ENCODE measurements at regions not wholly inside any gene's neighbourhood (a gene's known extent, or its start where the extent isn't known, plus 50 kb on each side); places are given as distances from the start of the nearest gene placed in this dataset.

GRCh38 chr21:16577975-16578374 lies 848.2 kb downstream of the USP25 start:
- ATAC-seq (no peak), DNase-seq (no peak)
- intact Hi-C loops (cut with DNase I) = no loop called here
- TF ChIP-seq CTCF (IDR thresholded peaks at IDR 0.05) = no peak
- Histone ChIP-seq H3K27ac (no peak overlapping the region), H3K4me3 (no peak overlapping the region), H3K4me1 (peaks cover 4% of the 10 kb centered on the region), H3K9me3 (no peaks in the 10 kb centered on the region), H3K27me3 (no peaks in the 10 kb centered on the region), H3K36me3 (no peaks in the 10 kb centered on the region)

GRCh38 chr21:16578912-16579311 lies 849.1 kb downstream of the USP25 start:
- DNase-seq = no peak
- Histone ChIP-seq H3K4me1 (peaks cover 4% of the 10 kb centered on the region), H3K36me3 (no peaks in the 10 kb centered on the region), H3K4me3 (no peak overlapping the region), H3K27me3 (no peaks in the 10 kb centered on the region), H3K27ac (no peak overlapping the region), H3K9me3 (no peaks in the 10 kb centered on the region)
- no peak for ATAC-seq
- TF ChIP-seq CTCF (IDR thresholded peaks at IDR 0.05) = no peak
- intact Hi-C loops (cut with DNase I) = no loop called here

- Histone ChIP-seq H3K4me1 (peaks cover 4% of the 10 kb centered on the region), H3K36me3 (no peaks in the 10 kb centered on the region), H3K27ac (no peak overlapping the region), H3K4me3 (no peak overlapping the region), H3K9me3 (no peaks in the 10 kb centered on the region), H3K27me3 (no peaks in the 10 kb centered on the region)
- intact Hi-C loops (cut with DNase I) = no loop called here
- DNase-seq (no peak), ATAC-seq (no peak)
- TF ChIP-seq CTCF (IDR thresholded peaks at IDR 0.05) = no peak
Measured at GRCh38 chr21:16579538-16579937, 849.8 kb downstream of the USP25 start.

GRCh38 chr21:16580661-16581060 lies 850.9 kb downstream of the USP25 start:
- no peak overlapping the region for H3K27ac ChIP-seq

GRCh38 chr21:16583556-16583955 lies 853.8 kb downstream of the USP25 start:
- TF ChIP-seq CTCF (IDR thresholded peaks at IDR 0.05) = no peak
- H3K9me3 ChIP-seq = no peaks in the 10 kb centered on the region
- ATAC-seq (peak; percentile 34), DNase-seq (no peak)
- H3K27me3 ChIP-seq = no peaks in the 10 kb centered on the region
- H3K4me1 ChIP-seq = peaks cover 4% of the 10 kb centered on the region
- no peak overlapping the region for H3K27ac ChIP-seq
- H3K36me3 ChIP-seq = no peaks in the 10 kb centered on the region
- H3K4me3 ChIP-seq = no peak overlapping the region
- intact Hi-C loops (cut with DNase I) = no loop called here

More at GRCh38 chr21:16580661-16581060, 850.9 kb downstream of the USP25 start:
- Histone ChIP-seq H3K9me3 (no peaks in the 10 kb centered on the region), H3K4me1 (peaks cover 4% of the 10 kb centered on the region), H3K4me3 (no peak overlapping the region), H3K36me3 (no peaks in the 10 kb centered on the region), H3K27me3 (no peaks in the 10 kb centered on the region)
- no peak for DNase-seq
- no peak for TF ChIP-seq CTCF (IDR thresholded peaks at IDR 0.05)
- ATAC-seq = no peak
- intact Hi-C loops (cut with DNase I) = no loop called here

GRCh38 chr21:16584756-16585155 lies 855.0 kb downstream of the USP25 start:
- ATAC-seq = no peak

More at GRCh38 chr21:16584756-16585155, 855.0 kb downstream of the USP25 start:
- no peak for TF ChIP-seq CTCF (IDR thresholded peaks at IDR 0.05)
- Histone ChIP-seq H3K9me3 (no peaks in the 10 kb centered on the region), H3K27me3 (no peaks in the 10 kb centered on the region), H3K36me3 (no peaks in the 10 kb centered on the region), H3K4me1 (no peaks in the 10 kb centered on the region), H3K27ac (no peak overlapping the region), H3K4me3 (no peak overlapping the region)
- no peak for DNase-seq
- intact Hi-C loops (cut with DNase I) = no loop called here
